Breast epithelium (tissue), 4 donors: ENCODE measurements at regions not wholly inside any gene's neighbourhood (a gene's known extent, or its start where the extent isn't known, plus 50 kb on each side); places are given as distances from the start of the nearest gene placed in this dataset.

ENCODE experiments used
- DNase-seq, 2 donors: peaks; one replicate each; pipeline ENCODE4 v3.0.0-alpha.2; 2019; ENCODE audit warnings: low spot score in 2 of 2
- H3K27ac ChIP-seq, 2 donors: fragments of 200-600 bp; sonication (generic) in 1 of 2; one replicate each; pipeline ENCODE4 v1.5.1; 2016 to 2019; ENCODE audit warnings: mild to moderate bottlenecking in 1 of 2
- H3K27me3 ChIP-seq, 2 donors: fragments of 200-600 bp; sonication (generic) in 1 of 2; one replicate each; pipeline versions ENCODE4 v1.5.1 to v1.6.0; 2017 to 2019; ENCODE audit warnings: control low read depth in 1 of 2, mild to moderate bottlenecking in 1 of 2
- H3K36me3 ChIP-seq: fragments of 200-600 bp; one replicate; pipeline ENCODE4 v1.5.1; 2019
- H3K4me1 ChIP-seq, 2 donors: fragments of 200-600 bp; sonication (generic); one replicate each; pipeline ENCODE4 v1.5.1; 2016 to 2019; ENCODE audit warnings: control low read depth in 1 of 2
- H3K4me3 ChIP-seq, 3 donors: fragments of 200-600 bp; sonication (generic); 1 replicate in 2 of 3; 2 replicates in 1 of 3; pipeline ENCODE4 v1.5.1; 2016 to 2019; ENCODE audit warnings: mild to moderate bottlenecking in 3 of 3, moderate library complexity in 2 of 3
- H3K9me3 ChIP-seq, 2 donors: fragments of 200-600 bp; sonication (generic) in 1 of 2; one replicate each; pipeline ENCODE4 v1.5.1; 2016 to 2019; ENCODE audit warnings: control low read depth in 1 of 2
- CTCF ChIP-seq, 3 donors: fragments of 450-650 bp; IDR thresholded peaks; one replicate each; pipeline ENCODE4 v1.5.1; 2016 to 2017; ENCODE audit warnings: antibody characterized with exemption in 3 of 3, mild to moderate bottlenecking in 3 of 3, moderate library complexity in 3 of 3
- POLR2A ChIP-seq: fragments of 450-650 bp; IDR thresholded peaks from one replicate; pipeline ENCODE4 v1.6.1; 2016; ENCODE audit warnings: antibody characterized with exemption, mild to moderate bottlenecking, moderate library complexity
- POLR2AphosphoS5 ChIP-seq, 3 donors: sonication (generic); formaldehyde crosslinking; IDR thresholded peaks; one replicate each; pipeline ENCODE4 v1.6.1; 2017; ENCODE audit warnings: antibody characterized with exemption in 3 of 3
- intact Hi-C: fragments of 100-400 bp; cut with DNase I; formaldehyde crosslinking; loops from one replicate; pipeline ENCODE4 v1.15.1; 2023; ENCODE audit warnings: low total_unique reads

GRCh38 chr9:71592400-71592799 lies 175.9 kb downstream of the CEMIP2 start:
- Histone ChIP-seq H3K36me3 (no peaks in the 10 kb centered on the region), H3K27ac (no peak overlapping the region), H3K4me1 (no peaks in the 10 kb centered on the region), H3K4me3 (no peak overlapping the region), H3K9me3 (no peaks in the 10 kb centered on the region), H3K27me3 (no peaks in the 10 kb centered on the region)
- intact Hi-C loops = no loop called here
- no peak for TF ChIP-seq CTCF (IDR thresholded peaks at IDR 0.05)
- TF ChIP-seq POLR2AphosphoS5 (IDR thresholded peaks at IDR 0.05) = no peak
- TF ChIP-seq POLR2A = no peak
- DNase-seq = no peak

GRCh38 chr9:71590362-71590761 lies 178.0 kb downstream of the CEMIP2 start:
- Histone ChIP-seq H3K27ac (no peak overlapping the region), H3K9me3 (no peaks in the 10 kb centered on the region), H3K36me3 (no peaks in the 10 kb centered on the region), H3K4me1 (no peaks in the 10 kb centered on the region), H3K4me3 (no peak overlapping the region), H3K27me3 (no peaks in the 10 kb centered on the region)
- DNase-seq = no peak
- TF ChIP-seq POLR2A = no peak
- TF ChIP-seq POLR2AphosphoS5 (IDR thresholded peaks at IDR 0.05) = no peak
- TF ChIP-seq CTCF (IDR thresholded peaks at IDR 0.05) = no peak
- intact Hi-C loops = no loop called here

GRCh38 chr9:71589612-71590011 lies 178.7 kb downstream of the CEMIP2 start:
- Histone ChIP-seq H3K4me1 (no peaks in the 10 kb centered on the region), H3K27me3 (no peaks in the 10 kb centered on the region), H3K27ac (no peak overlapping the region), H3K36me3 (no peaks in the 10 kb centered on the region), H3K4me3 (no peak overlapping the region), H3K9me3 (no peaks in the 10 kb centered on the region)
- DNase-seq = no peak
- TF ChIP-seq POLR2A = no peak
- no peak for TF ChIP-seq CTCF (IDR thresholded peaks at IDR 0.05)
- TF ChIP-seq POLR2AphosphoS5 (IDR thresholded peaks at IDR 0.05) = no peak
- intact Hi-C loops = no loop called here

- no peaks in the 10 kb centered on the region for H3K9me3 ChIP-seq
- H3K27ac ChIP-seq = no peak overlapping the region
- H3K27me3 ChIP-seq = no peaks in the 10 kb centered on the region
- intact Hi-C loops = no loop called here
- H3K4me3 ChIP-seq = no peak overlapping the region
- no peaks in the 10 kb centered on the region for H3K4me1 ChIP-seq
- TF ChIP-seq POLR2A (no peak), POLR2AphosphoS5 (IDR thresholded peaks at IDR 0.05) (no peak), CTCF (IDR thresholded peaks at IDR 0.05) (no peak)
- DNase-seq = no peak
- H3K36me3 ChIP-seq = no peaks in the 10 kb centered on the region
Observed at GRCh38 chr9:71587576-71588362, 180.5 kb downstream of the CEMIP2 start.

- Histone ChIP-seq H3K9me3 (no peaks in the 10 kb centered on the region), H3K36me3 (no peaks in the 10 kb centered on the region), H3K27me3 (no peaks in the 10 kb centered on the region), H3K4me1 (no peaks in the 10 kb centered on the region), H3K4me3 (no peak overlapping the region), H3K27ac (no peak overlapping the region)
- TF ChIP-seq POLR2AphosphoS5 (IDR thresholded peaks at IDR 0.05) = no peak
- no peak for TF ChIP-seq POLR2A
- TF ChIP-seq CTCF (IDR thresholded peaks at IDR 0.05) = no peak
- no peak for DNase-seq
- intact Hi-C loops = no loop called here
Observed at GRCh38 chr9:71583792-71584191, 184.5 kb downstream of the CEMIP2 start.
